ENCODE measurements at regions not wholly inside any gene's neighbourhood (a gene's known extent, or its start where the extent isn't known, plus 50 kb on each side); places are given as distances from the start of the nearest gene placed in this dataset.

DNA sequence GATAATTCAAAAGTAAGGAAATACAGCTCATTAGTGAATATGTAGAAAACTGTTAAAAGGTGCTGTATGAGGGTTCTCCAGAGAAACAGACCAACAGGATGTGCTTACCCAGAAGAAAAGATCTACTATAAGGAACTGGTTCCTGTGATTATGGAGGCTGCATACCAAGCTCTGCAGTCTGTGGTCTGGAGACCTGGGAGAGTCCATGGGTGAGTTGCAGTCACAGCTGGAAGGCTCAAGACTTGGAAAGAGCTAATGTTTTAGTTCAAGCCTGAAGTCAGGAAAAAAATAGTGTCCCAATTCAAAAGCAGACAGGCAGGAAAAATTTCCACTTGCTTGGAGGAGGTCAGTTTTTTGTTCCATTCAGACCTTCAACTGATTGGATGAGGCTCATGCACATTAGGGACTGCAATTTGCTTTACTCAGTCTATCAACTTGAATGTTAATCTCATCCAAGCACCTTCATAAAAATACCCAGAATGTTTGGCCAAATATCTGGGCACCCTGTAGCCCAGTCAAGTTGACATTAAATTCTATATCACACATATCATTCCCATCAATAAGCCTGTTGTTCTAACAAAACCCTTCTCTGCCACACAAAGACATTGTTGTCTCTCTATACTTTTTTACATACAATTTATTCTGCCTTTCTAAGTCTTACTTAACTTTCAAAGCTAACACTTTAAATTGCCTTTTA is 197.9 kb upstream of the KLF6 start:
- Histone ChIP-seq H3K36me3 (no peaks in the 10 kb centered on the region), H3K27me3 (no peaks in the 10 kb centered on the region), H3K4me3 (no peak overlapping the region), H3K4me1 (no peaks in the 10 kb centered on the region), H3K9me3 (peaks cover 0 to 6% (median 0%) of the 10 kb centered on the region in 3 donors), H3K27ac (no peak overlapping the region)
- intact Hi-C loops (cut with DNase I; ENCODE audit: low total_unique reads): no loop called here
- no peak for DNase-seq
- TF ChIP-seq, protein P1, sequence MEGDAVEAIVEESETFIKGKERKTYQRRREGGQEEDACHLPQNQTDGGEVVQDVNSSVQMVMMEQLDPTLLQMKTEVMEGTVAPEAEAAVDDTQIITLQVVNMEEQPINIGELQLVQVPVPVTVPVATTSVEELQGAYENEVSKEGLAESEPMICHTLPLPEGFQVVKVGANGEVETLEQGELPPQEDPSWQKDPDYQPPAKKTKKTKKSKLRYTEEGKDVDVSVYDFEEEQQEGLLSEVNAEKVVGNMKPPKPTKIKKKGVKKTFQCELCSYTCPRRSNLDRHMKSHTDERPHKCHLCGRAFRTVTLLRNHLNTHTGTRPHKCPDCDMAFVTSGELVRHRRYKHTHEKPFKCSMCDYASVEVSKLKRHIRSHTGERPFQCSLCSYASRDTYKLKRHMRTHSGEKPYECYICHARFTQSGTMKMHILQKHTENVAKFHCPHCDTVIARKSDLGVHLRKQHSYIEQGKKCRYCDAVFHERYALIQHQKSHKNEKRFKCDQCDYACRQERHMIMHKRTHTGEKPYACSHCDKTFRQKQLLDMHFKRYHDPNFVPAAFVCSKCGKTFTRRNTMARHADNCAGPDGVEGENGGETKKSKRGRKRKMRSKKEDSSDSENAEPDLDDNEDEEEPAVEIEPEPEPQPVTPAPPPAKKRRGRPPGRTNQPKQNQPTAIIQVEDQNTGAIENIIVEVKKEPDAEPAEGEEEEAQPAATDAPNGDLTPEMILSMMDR (IDR thresholded peaks at IDR 0.05): no peak

GRCh38 chr10:3981300-3981699 is 196.3 kb upstream of the KLF6 start:
- Histone ChIP-seq H3K9me3 (peaks cover 0 to 6% (median 0%) of the 10 kb centered on the region in 3 donors), H3K36me3 (no peaks in the 10 kb centered on the region), H3K27me3 (no peaks in the 10 kb centered on the region), H3K27ac (no peak overlapping the region), H3K4me3 (no peak overlapping the region), H3K4me1 (no peaks in the 10 kb centered on the region)
- intact Hi-C loops (cut with DNase I; ENCODE audit: low total_unique reads): no loop called here
- TF ChIP-seq, protein P1 (IDR thresholded peaks at IDR 0.05): no peak
- DNase-seq: no peak

DNA sequence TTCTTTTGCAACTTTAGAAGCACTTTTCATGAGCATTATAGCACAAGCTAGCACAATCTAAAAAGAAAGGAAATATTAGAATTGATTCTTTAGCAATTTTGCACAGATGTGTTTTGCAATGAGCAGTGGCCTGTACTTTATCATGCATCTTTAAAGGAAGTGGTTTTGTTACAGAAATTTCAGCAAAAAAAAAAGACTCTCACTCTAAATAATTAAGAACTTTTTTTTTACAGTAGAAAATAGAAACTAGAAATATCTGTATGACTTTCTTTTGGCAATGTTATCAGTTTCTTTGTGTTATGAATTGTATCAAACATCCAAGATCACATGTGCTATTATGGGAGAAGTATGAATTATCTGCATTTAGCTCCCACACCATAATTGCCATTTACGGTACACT is 195.7 kb upstream of the KLF6 start:
- H3K27ac ChIP-seq: no peak overlapping the region
- H3K36me3 ChIP-seq: no peaks in the 10 kb centered on the region
- no peaks in the 10 kb centered on the region for H3K4me1 ChIP-seq
- no peaks in the 10 kb centered on the region for H3K27me3 ChIP-seq
- TF ChIP-seq, protein P1 (IDR thresholded peaks at IDR 0.05): no peak
- intact Hi-C loops (cut with DNase I; ENCODE audit: low total_unique reads): no loop called here
- H3K4me3 ChIP-seq: no peak overlapping the region
- no peak for DNase-seq
- H3K9me3 ChIP-seq: peaks cover 0 to 6% (median 0%) of the 10 kb centered on the region in 3 donors

DNA sequence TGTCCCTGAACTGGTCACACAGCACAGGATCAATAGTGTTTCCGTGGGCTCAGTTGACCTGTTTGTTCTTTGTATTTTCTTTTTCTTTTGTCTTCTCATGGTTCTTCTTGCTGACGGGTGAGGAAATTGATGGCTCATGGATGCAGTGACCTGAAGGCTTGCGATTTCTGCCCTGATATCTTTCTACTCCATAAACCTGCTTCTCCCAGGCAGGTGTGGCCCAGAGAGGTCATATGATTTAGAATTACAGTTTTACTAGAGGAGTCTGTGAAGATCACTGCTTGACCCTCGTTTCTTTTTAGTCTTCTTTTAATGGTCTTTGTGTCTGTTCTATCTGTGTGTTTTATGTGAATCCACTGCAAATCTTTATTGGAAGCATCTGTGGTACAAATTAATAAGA is 195.1 kb upstream of the KLF6 start:
- no peak overlapping the region for H3K27ac ChIP-seq
- no peak for DNase-seq
- intact Hi-C loops (cut with DNase I; ENCODE audit: low total_unique reads): no loop called here
- H3K4me1 ChIP-seq: no peaks in the 10 kb centered on the region
- no peak overlapping the region for H3K4me3 ChIP-seq
- H3K36me3 ChIP-seq: no peaks in the 10 kb centered on the region
- H3K27me3 ChIP-seq: no peaks in the 10 kb centered on the region
- H3K9me3 ChIP-seq: peaks cover 0 to 6% (median 0%) of the 10 kb centered on the region in 3 donors
- TF ChIP-seq, protein P1 (IDR thresholded peaks at IDR 0.05): no peak

GRCh38 chr10:3978761-3979160 is 193.8 kb upstream of the KLF6 start:
- no peak for DNase-seq

More at GRCh38 chr10:3978761-3979160, 193.8 kb upstream of the KLF6 start:
- H3K27me3 ChIP-seq: no peaks in the 10 kb centered on the region
- H3K9me3 ChIP-seq: peaks cover 0 to 6% (median 0%) of the 10 kb centered on the region in 3 donors
- H3K36me3 ChIP-seq: no peaks in the 10 kb centered on the region
- no peak overlapping the region for H3K27ac ChIP-seq
- no peaks in the 10 kb centered on the region for H3K4me1 ChIP-seq
- TF ChIP-seq, protein P1 (IDR thresholded peaks at IDR 0.05): no peak
- no peak overlapping the region for H3K4me3 ChIP-seq
- intact Hi-C loops (cut with DNase I; ENCODE audit: low total_unique reads): no loop called here
